GM12892 (cell line): ENCODE measurements at regions not wholly inside any gene's neighbourhood (a gene's known extent, or its start where the extent isn't known, plus 50 kb on each side); places are given as distances from the start of the nearest gene placed in this dataset.
"Not testable (repeated sequence)": the region's sequence is repeated elsewhere in the genome, so short reads cannot be mapped to it uniquely, and the experiment has no call there.

Experiments
- DNase-seq: peaks from one replicate; pipeline ENCODE4 v3.0.0; 2011; ENCODE audit not compliant: insufficient read length
- FAIRE-seq: peaks from 2 replicates; lab custom pipeline; 2011; peaks lifted over from hg19 to GRCh38; lab: Jason Lieb, UNC
- POLR2A ChIP-seq: IDR thresholded peaks from 2 replicates; pipeline ENCODE4 v1.6.1; 2011; ENCODE audit warnings: low read depth, low read length, control low read depth
- POLR2AphosphoS5 ChIP-seq: IDR thresholded peaks from 2 replicates; pipeline ENCODE4 v1.6.1; 2011; ENCODE audit warnings: low read depth, low read length, control low read depth
- TAF1 ChIP-seq: IDR thresholded peaks from 2 replicates; pipeline ENCODE4 v1.6.1; 2011; ENCODE audit warnings: low read depth, mild to moderate bottlenecking, control low read depth, low read length, borderline replicate concordance

DNA sequence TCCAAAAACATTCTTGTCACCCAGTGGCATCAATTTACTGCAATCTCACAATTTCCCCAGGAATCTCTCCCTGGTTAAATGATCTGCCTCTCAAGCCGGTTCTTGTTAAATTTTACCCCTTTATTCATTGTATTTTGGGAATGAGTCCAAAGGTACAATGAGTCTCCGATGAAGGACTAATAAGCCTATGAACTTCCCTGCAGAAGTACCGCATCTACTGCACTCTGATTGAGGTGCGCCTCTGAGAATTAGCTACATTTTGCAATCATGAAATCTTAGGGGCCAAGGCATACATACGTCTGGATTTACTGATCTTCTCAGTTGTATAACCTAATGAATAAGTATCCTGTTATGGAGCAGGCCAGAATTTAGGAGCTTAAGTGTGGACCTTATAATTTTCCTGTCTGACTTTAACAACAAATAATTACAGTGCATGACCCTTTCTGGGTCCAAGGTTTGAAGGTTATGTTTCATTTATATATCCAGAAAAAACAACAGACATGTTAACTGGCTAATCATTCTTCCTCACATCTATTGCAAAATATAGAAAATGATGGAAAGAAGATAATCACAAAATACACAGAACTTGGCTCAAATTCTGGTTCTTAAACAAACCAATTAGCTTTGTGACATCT is 261.8 kb upstream of the NRXN1 start:
- FAIRE-seq (no peak), DNase-seq (no peak)
- TF ChIP-seq TAF1, result no peak

DNA sequence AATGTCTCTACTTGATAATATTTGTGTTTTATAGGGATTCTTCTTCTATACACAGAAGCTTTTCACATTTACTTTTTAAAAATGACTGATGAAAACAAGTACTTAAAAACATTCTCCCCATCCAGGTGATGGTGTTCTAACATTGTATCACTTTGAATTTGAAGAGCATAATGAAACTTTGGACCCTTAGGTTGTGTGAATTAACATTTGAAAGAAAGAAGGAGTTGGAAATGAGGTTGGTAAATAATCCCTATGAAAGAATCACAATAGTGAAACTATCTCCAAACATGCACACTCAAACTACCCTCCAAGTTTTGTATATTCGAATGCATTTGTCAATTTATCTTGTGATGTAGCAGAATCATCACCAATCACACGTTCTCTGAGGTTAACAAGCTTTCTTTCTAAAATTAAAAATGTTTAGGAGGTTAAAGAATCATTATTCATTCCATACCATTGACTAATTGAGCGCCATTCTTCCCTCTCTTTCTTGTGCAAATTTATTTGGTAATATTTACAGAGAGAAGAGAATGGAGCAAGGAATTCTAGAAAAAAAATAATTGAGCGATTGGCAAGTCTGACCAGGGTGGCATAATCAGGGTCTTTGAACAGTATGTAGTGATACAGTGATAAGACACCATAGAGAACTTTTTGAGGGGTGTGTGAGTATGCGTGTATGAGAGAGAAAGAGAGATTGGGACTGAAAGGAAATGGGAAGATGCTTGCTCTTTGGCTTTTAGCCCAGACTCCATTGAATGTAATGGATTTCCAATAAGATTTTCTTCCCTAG is 260.0 kb upstream of the NRXN1 start:
- TF ChIP-seq POLR2A, result no peak
- no peak for TF ChIP-seq POLR2AphosphoS5

DNA sequence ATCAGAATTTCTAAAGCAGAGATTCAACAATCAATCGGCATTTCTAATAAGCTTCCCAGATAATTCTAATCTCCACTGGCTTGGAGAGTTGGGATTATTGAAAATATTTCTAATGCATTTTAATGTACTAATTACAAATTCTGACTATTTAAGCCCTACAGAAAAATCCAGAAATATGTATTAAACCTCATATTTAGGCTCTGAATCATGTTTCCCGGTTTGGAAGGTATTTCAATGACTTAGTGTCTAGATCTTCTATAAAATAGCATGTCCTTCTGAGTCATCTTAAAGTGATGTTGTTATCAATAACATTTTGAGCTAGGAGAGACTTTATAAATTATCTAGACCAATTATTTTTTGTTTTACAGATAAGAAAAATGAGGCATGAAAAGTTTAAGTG is 258.8 kb upstream of the NRXN1 start:
- FAIRE-seq, result no peak

More for the DNA sequence above, 260.0 kb upstream of the NRXN1 start:
- FAIRE-seq (no peak), DNase-seq (no peak)

DNA sequence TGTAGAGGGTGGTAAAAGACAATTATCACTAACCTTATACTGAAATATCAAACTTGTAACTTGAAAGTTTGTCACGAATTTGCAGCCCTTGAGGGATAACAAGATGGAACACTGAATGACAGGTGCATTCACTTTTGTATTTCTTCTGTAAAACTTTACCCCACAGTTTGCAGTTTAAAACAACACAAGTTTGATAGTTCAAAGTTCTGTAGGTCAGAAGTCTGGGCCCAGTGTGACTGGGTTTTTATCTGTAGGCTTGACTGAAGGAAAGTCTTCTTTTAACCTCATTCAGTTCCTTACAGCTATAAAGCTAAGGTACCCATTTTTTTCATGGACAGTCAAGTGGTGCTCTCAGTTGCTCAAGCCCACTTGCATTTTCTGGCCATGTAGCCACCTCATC is 257.1 kb upstream of the NRXN1 start:
- no peak for FAIRE-seq
- no peak for DNase-seq
- TF ChIP-seq POLR2AphosphoS5, result no peak

More for the DNA sequence above, 258.8 kb upstream of the NRXN1 start:
- DNase-seq, result no peak
- TF ChIP-seq POLR2AphosphoS5, result no peak
- TF ChIP-seq POLR2A, result no peak
- no peak for TF ChIP-seq TAF1

DNA sequence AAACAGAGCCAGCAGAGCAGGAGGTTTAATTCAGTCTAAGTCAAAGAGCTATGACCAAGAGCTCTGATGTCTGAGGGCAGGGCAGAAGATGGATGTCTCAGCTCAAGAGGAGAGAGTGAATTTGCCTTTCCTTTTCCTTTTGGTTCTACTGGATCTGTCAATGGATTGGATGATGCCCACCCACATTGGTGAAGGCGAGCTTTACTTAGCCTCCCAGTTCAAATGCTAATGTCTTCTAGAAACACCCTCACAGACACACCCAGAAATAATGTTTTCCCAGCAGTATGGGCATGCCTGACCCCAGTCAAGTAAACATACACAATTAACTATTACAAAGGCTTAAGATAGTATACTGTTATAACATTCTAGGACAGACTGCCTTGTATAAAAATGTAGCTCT is 236.3 kb upstream of the NRXN1 start:
- FAIRE-seq (no peak), DNase-seq (no peak)
- TF ChIP-seq TAF1, result no peak
- no peak for TF ChIP-seq POLR2AphosphoS5
- TF ChIP-seq POLR2A, result no peak

DNA sequence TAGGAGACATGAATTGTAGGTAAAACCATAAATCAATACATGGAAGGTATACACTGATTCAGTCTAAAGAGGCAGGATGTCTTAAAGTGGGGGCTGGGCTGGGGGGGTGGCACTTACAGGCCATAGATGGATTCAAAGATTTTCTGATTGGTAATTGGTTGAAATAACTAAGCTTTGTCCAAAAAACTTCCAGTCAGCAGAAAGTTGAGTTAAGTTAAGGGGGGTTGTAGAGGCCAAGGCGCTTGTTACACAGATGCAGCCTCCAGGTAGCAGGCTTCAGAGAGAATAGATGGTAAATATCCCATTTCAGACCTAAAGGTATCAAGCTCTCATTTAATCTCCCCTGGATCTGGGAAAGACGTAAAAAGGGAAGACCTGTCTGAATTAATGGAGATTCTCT is 233.6 kb upstream of the NRXN1 start:
- no peak for FAIRE-seq
- no peak for DNase-seq
- TF ChIP-seq POLR2AphosphoS5 (no peak), TAF1 (no peak), POLR2A (no peak)

DNA sequence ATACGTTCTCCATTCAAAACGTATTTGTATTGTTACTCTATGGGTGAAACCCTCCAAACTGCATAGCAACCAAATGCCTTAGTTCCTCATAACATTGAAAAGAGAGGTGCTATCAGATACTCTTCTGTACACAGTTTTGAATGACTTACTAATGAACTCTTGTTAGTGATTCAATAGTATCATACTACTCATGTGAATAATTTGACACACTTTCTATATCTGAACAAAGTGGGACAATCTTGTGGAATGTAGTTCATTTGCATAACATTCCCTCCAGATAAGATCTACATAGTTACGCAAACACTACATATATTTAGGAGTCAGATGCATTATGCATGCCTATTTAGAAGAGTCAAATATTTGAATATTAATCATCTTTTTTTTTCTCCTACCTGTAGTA is 232.0 kb upstream of the NRXN1 start:
- DNase-seq (no peak), FAIRE-seq (no peak)
- no peak for TF ChIP-seq POLR2AphosphoS5
- TF ChIP-seq POLR2A, result no peak
- TF ChIP-seq TAF1, result no peak

DNA sequence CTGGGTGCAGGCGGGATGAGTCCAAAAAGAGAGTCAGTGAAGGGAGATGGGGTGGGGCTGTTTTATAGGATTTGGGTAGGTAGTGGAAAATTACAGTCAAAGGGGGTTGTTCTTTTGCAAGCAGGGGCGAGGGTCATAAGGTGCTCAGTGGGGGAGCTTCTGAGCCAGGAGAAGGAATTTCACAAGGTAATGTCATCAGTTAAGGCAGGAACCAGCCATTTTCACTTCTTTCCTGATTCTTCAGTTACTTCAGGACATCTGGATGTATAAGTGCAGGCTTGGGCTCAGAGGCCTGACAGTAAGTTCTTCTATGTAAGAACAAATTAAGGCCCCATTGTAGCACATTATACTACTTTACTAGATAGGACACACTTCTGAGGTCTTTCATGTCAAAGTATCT is 231.2 kb upstream of the NRXN1 start:
- FAIRE-seq, result not testable (repeated sequence)

DNA sequence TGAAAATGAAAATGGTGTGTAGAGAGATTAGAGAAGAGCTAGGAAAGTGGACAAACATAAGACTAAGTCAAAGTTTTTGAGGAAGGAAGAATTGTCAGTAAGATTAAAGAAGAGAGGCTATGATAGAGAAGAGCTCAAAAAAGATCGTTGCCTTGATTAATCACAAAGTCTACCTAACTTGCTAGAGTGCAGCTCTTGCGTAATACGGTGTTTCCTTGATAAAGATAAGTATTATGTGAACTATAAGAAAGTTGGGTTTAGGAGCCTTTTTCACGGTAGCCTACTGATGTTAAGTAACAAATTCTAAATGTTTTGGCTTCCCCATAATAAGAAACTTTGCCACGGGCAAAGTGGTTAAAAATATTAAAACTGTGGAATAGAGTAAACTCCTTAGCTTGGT is 226.4 kb upstream of the NRXN1 start:
- FAIRE-seq (no peak), DNase-seq (no peak)
- TF ChIP-seq TAF1, result no peak
- no peak for TF ChIP-seq POLR2A
- TF ChIP-seq POLR2AphosphoS5, result no peak

More for the DNA sequence above, 231.2 kb upstream of the NRXN1 start:
- DNase-seq, result not testable (repeated sequence)

DNA sequence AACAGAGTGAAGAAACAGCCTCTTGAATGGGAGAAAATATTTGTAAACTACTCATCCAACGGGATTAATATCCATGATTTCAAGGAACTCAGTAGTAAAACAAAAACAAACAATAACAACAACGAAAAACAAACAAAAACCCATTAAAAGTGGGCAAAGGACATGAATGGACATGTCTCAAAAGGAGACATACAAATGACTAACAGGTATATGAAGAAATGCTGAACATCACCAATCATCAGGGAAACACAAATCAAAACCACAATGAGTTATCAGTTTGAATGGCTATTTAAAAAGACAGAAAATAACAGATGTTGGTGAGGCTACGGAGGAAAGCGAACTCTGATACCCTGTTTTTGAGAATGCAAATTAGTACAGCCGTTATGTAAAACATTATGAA is 224.8 kb upstream of the NRXN1 start:
- no peak for FAIRE-seq
- TF ChIP-seq POLR2A (no peak), TAF1 (no peak), POLR2AphosphoS5 (no peak)
- DNase-seq, result no peak

DNA sequence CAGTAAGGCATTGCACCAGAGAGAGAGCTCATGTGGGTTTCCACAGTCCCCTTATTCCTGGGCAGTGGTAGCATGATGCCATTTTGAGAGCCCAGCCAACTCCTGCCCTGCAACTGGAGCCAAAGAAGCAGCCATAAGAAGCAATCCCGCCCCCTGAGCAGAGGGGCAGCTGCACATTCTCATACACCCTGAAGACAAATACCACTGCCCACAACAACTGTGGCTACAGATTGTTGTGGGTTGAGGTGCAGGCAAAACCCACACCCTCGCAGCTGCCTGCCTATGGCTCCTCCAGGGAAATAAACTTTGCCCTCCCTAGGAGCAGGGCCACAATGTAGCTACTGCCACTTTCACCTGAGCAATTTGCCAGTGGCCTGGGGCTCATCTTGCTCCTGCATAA is 219.4 kb upstream of the NRXN1 start:
- TF ChIP-seq POLR2A, result no peak
- TF ChIP-seq TAF1, result no peak
- no peak for TF ChIP-seq POLR2AphosphoS5
- DNase-seq, result no peak
- no peak for FAIRE-seq

DNA sequence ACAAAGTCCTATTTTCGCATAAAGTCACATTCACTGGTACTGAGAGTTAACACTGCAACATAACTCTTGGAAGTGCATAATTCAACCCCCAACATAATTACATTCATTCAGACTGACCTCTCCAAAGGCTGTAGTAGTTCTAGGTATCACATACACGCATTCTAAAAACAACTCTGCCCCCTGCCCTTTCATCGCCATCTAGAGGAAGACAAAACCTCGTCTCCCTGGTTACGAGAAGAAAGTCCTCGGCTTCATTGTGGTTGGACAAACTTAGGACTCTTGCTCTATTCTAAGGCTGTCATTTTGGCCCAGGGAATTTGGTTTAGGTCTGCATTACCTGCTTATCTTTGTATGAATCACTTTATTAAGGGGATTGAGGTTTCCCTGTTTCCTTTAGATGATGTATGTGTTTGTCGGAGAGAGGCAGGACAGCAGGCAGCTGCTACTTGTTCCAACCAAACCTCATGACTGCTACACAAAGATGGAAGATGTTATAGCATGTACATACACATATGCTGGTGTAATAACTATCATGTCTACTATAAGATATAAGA is 215.4 kb upstream of the NRXN1 start:
- FAIRE-seq (no peak), DNase-seq (no peak)
- no peak for TF ChIP-seq TAF1
- TF ChIP-seq POLR2A, result no peak
- no peak for TF ChIP-seq POLR2AphosphoS5

DNA sequence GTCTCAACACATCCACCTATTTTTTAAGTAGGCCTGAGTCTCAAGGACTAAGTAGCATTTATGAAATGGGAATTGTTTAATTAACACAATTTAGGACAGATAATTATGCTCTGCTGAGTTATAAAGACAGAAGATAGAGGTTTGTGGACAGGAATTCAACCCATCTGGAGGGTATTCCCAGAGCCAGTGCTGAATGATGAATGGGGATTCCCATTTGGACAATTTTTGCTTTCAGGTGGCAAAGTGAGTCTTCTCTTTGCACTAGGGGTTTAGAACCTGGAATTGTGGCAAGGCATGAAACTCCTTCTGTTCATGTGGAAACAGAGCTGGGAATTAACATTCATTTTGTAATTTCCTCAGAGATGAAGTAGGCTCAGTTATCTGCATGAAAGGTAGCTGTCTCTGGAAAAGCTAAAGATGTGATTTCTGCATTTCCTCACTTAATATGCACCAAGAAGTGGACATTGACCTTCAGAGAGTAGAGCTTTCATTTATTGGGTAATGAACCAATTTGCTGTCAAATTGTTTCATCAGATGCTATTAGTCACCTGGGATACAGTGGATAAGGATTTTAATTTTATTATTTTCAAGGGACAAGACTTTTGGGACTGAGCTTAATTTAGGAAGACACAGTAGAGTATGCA is 212.1 kb upstream of the NRXN1 start:
- no peak for TF ChIP-seq POLR2AphosphoS5
- TF ChIP-seq TAF1, result no peak
- TF ChIP-seq POLR2A, result no peak
- DNase-seq, result no peak
- no peak for FAIRE-seq
